ENCODE measurements at regions not wholly inside any gene's neighbourhood (a gene's known extent, or its start where the extent isn't known, plus 50 kb on each side); places are given as distances from the start of the nearest gene placed in this dataset.

GRCh38 chr12:112711507-112711906 lies 80.0 kb upstream of the RPH3A start:
- TF ChIP-seq CTCF (IDR thresholded peaks at IDR 0.05 in 8 of 11, conservative IDR thresholded peaks at IDR 0.05 in 3 of 11) (no peak), POLR2AphosphoS5 (IDR thresholded peaks at IDR 0.05) (no peak), POLR2A (IDR thresholded peaks at IDR 0.05) (no peak)
